ENCODE measurements at regions not wholly inside any gene's neighbourhood (a gene's known extent, or its start where the extent isn't known, plus 50 kb on each side); places are given as distances from the start of the nearest gene placed in this dataset.
"Not testable (repeated sequence)": the region's sequence is repeated elsewhere in the genome, so short reads cannot be mapped to it uniquely, and the experiment has no call there.

DNA sequence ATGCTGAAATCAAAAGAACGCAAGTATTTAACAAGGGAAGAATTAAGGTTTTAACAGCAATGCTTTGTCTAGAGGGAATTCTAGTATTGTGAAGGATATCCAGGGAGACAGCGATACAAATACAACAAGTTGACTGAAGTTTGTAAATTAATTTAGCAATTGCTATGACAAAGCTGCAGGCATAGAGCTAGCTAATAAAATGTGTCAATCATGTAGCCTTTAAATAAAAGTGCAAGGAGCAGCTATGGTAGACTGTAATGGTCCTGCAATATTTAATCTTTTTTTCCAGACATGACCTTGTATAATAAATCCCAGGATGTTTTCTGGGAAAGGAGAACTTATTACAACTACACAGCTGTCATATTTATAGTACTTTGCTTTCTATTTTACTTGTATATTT is 779.3 kb downstream of the SLITRK5 start:
- Histone ChIP-seq H3K4me1 (replicated peaks in 1 of 2) (no peaks in the 10 kb centered on the region), H3K27ac (no peak overlapping the region), H3K4me3 (no peak overlapping the region)
- 0 to 96% (median 67%) methylated on average over 1 to 2 of the region's 2 CpGs; no CpG with 5 or more reads in 1 of the 10 experiments for WGBS, 10 experiments
- in situ Hi-C loops (cut with MboI; ENCODE audit: low pct_unique_long_range_greater_than_20kb in 2 of 9, low sequenced_read_pairs in 9 of 9, unreplicated experiment in 9 of 9): no loop called here
- ATAC-seq (replicated peaks in 6 of 8): no peak

DNA sequence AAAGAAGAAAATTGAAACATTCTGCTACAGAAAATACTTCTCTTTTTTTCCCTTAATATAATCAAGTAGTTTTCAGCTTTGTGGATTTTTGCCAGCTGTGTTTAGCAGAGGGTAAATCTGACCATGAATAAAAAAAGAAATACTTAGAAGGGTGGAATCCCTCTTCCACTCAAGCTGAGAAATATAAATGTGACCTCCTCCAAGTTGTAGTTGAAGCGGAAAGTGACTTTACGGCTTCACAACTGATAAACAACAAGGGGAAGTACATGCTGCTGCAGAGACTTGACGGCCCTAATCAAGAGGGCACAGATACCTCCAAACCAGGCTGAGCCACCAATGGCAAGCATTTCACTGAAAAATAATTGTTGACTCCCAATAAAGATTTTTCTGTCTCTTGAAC is 785.0 kb downstream of the SLITRK5 start:
- Histone ChIP-seq H3K4me3 (no peak overlapping the region), H3K27ac (no peak overlapping the region), H3K4me1 (replicated peaks in 1 of 2) (no peaks in the 10 kb centered on the region)
- in situ Hi-C loops (cut with MboI; ENCODE audit: low pct_unique_long_range_greater_than_20kb in 2 of 9, low sequenced_read_pairs in 9 of 9, unreplicated experiment in 9 of 9): no loop called here
- WGBS, 10 experiments: 6 to 100% (median 78%) methylated on average over 1 to 3 of the region's 3 CpGs
- no peak for ATAC-seq (replicated peaks in 6 of 8)

DNA sequence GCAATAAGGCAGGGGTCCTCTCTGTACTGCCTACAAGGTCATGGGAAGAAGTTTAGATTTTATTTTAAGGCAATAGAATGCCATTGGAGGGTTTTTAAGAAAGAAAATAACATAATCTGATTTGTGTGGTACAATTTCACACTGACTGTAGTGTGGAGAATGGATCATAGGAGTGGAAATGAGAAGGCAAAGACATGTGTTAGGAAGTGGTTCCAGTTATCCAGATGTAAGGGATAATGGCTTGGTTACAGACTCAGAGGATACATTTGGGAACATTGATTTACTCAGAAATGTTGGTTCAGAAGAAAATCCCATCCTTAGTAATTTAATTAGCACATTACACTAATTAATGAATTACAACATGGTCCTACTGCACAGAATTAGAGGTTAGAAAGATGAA is 788.2 kb downstream of the SLITRK5 start:
- Histone ChIP-seq H3K4me1 (replicated peaks in 1 of 2) (no peaks in the 10 kb centered on the region), H3K27ac (no peak overlapping the region), H3K4me3 (no peak overlapping the region)
- in situ Hi-C loops (cut with MboI; ENCODE audit: low pct_unique_long_range_greater_than_20kb in 2 of 9, low sequenced_read_pairs in 9 of 9, unreplicated experiment in 9 of 9): no loop called here
- no peak for ATAC-seq (replicated peaks in 6 of 8)

DNA sequence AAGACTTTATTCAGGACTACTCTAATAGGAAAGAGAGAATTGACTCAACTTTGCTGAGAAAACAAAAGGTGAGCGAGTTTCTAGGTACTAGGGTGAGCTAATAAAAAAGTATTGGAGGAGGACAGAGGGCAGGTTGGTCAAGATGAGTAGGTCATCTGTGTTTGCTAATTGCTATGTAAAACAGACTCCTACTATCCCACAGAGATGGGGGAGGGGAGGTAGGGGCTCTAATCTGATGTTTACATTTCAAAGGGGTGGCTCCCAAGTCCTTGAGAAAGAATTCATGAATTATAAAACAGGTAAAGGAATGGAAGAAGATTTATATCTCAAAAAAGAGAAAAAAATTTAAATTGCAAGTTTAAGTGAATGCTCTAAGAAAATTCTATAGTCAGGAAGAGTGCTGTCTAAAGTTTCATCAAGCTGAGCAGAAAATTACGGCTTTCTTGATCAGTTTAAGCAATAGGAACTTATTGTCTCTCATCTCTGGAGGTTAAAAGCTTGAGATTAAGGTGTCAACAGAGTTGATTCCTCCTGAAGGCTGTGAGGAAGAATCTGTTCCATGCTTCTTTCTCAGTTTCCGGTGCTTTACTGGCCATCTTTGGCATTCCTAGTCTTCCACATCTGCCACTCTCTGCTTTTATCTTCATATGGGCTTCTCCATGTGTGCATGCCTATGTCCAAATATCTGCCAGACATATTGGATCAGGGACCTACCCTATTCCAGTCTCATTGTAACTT is 790.3 kb downstream of the SLITRK5 start:
- Histone ChIP-seq H3K27ac (no peak overlapping the region), H3K4me3 (no peak overlapping the region), H3K4me1 (replicated peaks in 1 of 2) (no peaks in the 10 kb centered on the region)
- no peak for ATAC-seq (replicated peaks in 6 of 8)
- WGBS, 10 experiments: 0 to 83% (median 65%) methylated on average over 1 to 3 of the region's 3 CpGs
- in situ Hi-C loops (cut with MboI; ENCODE audit: low pct_unique_long_range_greater_than_20kb in 2 of 9, low sequenced_read_pairs in 9 of 9, unreplicated experiment in 9 of 9): no loop called here

DNA sequence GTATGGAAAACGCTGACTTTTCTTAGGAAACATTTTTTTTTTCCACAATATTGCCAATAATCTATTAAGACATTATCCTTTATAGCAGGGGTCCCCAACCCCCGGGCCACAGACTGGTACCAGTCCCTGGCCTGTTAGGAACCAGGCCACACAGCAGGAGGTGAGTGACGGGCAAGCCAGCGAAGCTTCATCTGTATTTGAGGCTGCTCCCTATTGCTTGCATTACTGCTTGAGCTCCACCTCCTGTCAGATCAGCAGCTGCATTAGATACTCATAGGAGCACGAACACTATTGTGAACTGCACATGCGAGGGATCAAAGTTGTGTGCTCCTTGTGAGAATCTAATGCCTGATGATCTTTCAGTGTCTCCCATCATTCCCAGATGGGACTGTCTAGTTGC is 793.7 kb downstream of the SLITRK5 start:
- in situ Hi-C loops (cut with MboI; ENCODE audit: low pct_unique_long_range_greater_than_20kb in 2 of 9, low sequenced_read_pairs in 9 of 9, unreplicated experiment in 9 of 9): no loop called here
- Histone ChIP-seq H3K27ac (no peak overlapping the region), H3K4me1 (replicated peaks in 1 of 2) (no peaks in the 10 kb centered on the region), H3K4me3 (no peak overlapping the region)
- ATAC-seq (replicated peaks in 6 of 8): no peak
- 0 to 96% (median 87%) methylated on average over 1 to 6 of the region's 6 CpGs for WGBS, 10 experiments

DNA sequence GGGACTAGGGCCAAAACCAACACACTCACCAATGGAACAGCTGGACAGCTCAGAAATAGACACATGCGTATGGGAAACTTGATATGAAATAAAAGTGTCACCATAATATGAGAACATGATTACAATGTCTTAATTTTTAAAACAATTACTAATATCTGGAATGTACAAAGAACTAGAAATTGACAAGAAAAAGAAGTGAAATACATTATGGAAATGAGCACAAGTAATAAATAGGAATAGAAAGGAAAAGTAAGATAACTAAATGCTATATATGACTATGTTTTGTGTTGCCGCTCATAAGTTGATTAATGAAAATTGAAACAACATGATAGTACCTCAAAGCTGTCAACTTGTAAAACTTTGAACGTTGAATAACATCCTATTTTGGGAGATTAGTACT is 801.1 kb downstream of the SLITRK5 start:
- H3K4me3 ChIP-seq: no peak overlapping the region
- no peak overlapping the region for H3K27ac ChIP-seq
- ATAC-seq (replicated peaks in 6 of 8): no peak
- H3K4me1 ChIP-seq (replicated peaks in 1 of 2): no peaks in the 10 kb centered on the region
- WGBS, 10 experiments: 6 to 96% (median 80%) methylated on average over 2 to 3 of the region's 3 CpGs
- in situ Hi-C loops (cut with MboI; ENCODE audit: low pct_unique_long_range_greater_than_20kb in 2 of 9, low sequenced_read_pairs in 9 of 9, unreplicated experiment in 9 of 9): no loop called here

DNA sequence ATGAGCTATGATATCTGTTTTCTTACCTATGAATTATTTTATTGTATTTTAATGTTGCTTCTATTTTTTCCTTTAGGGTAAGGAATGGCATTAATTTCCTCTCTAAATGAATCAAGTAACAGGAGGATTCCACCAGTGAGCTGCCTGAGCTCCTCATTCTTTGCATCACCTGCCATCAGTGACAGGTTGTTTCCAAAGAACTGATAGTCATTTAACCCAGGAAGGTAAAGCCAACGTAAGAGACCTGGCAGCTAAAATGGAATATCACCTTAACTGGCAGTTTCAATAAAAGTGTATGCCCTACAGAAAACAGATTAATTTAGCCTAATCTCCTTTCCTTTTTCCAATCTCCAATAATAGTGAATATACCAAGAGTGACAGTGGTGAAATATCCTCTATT is 812.0 kb downstream of the SLITRK5 start:
- Histone ChIP-seq H3K4me1 (replicated peaks in 1 of 2) (no peaks in the 10 kb centered on the region), H3K27ac (no peak overlapping the region), H3K4me3 (no peak overlapping the region)
- in situ Hi-C loops (cut with MboI; ENCODE audit: low pct_unique_long_range_greater_than_20kb in 2 of 9, low sequenced_read_pairs in 9 of 9, unreplicated experiment in 9 of 9): no loop called here
- WGBS, 10 experiments: 0 to 100% (median 75%) methylated on average over 1 of the region's 1 CpG; no CpG with 5 or more reads in 5 of the 10 experiments
- ATAC-seq (replicated peaks in 6 of 8): no peak

DNA sequence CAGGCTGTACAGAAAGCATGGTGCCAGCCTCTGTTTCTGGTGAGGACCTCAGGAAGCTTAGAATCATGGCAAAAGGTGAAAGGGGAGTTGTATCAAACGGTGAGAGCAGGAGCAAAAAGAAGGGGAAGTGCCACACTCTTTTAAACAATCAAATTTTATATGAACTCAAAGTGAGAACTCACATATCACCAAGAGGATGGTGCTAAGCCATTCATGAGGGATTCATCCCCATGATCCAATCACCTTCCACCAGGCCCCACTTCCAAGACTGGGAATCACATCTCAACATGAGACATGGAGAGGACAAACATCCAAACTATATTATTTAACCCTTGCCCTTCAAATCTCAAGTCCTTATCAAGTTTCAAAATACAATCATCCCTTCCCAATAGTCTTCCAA is 836.7 kb downstream of the SLITRK5 start:
- no peak overlapping the region for H3K27ac ChIP-seq
- in situ Hi-C loops (cut with MboI; ENCODE audit: low pct_unique_long_range_greater_than_20kb in 2 of 9, low sequenced_read_pairs in 9 of 9, unreplicated experiment in 9 of 9): no loop called here

DNA sequence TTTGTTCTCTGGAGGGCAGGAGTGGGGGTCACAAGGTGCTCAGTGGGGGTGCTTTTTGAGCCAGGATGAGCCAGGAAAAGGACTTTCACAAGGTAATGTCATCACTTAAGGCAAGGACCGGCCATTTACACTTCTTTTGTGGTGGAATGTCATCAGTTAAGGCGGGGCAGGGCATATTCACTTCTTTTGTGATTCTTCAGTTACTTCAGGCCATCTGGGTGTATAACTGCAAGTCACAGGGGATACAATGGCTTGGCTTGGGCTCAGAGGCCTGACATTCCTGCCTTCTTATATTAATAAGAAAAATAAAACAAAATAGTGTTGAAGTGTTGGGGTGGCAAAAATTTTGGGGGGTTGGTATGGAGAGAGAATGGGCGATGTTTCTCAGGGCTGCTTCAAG is 841.8 kb downstream of the SLITRK5 start:
- 50 to 100% methylated on average over 1 of the region's 3 CpGs; no CpG with 5 or more reads in 8 of the 10 experiments for WGBS, 10 experiments
- ATAC-seq (replicated peaks in 6 of 8): not testable (repeated sequence)

More for the DNA sequence above, 836.7 kb downstream of the SLITRK5 start:
- H3K4me1 ChIP-seq (replicated peaks in 1 of 2): no peaks in the 10 kb centered on the region
- whole genome bisulfite sequencing, 10 experiments: 0 to 50% (median 35%) methylated on average over 1 of the region's 1 CpG; no CpG with 5 or more reads in 2 of the 10 experiments
- no peak for ATAC-seq (replicated peaks in 6 of 8)
- H3K4me3 ChIP-seq: no peak overlapping the region

DNA sequence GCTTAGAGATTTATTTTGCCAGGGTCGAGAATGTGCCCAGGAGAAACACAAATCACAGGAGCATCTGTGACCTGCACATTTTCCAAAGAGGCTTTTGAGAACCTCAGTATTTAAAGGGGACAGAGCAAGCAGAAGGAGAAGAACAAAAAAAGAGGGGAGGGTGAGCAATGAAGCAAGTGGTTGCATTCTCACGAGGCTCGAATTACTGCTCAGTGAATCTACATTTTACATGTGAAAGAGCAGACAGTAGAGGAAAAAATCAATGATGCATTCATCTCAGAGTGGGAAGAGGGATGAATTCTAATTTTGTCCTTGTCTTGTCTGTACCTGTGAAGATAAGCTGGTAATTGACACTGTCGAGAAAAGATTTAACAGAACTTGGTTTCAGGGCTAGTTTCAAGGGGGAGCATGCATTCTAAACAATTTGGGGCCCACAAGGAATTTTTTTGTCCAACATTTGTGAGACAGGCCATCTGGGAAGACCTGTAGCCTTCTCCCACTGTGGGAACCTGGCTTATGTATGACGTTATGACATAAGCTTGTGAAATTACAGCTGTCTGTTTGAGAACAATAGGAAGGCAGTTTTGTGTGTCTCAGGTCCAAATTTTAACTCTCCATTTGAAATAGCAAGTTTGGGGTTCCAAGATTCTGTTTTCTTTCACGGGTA is 855.1 kb downstream of the SLITRK5 start:
- in situ Hi-C loops (cut with MboI; ENCODE audit: low pct_unique_long_range_greater_than_20kb in 2 of 9, low sequenced_read_pairs in 9 of 9, unreplicated experiment in 9 of 9): no loop called here
- no peak overlapping the region for H3K4me3 ChIP-seq
- 0 to 61% (median 18%) methylated on average over 2 to 6 of the region's 6 CpGs; no CpG with 5 or more reads in 1 of the 10 experiments for WGBS, 10 experiments
- peaks cover 7% of the 10 kb centered on the region in 2 donors for H3K4me1 ChIP-seq (replicated peaks in 1 of 2)
- peak in 3 of 8 experiments; percentile 63 to 82 (median 78) for ATAC-seq (replicated peaks in 6 of 8)
- H3K27ac ChIP-seq: peak overlapping the region in 1 of 2 donors; percentile 65

More for the DNA sequence above, 841.8 kb downstream of the SLITRK5 start:
- H3K27ac ChIP-seq; in situ Hi-C loops (cut with MboI; ENCODE audit: low pct_unique_long_range_greater_than_20kb in 2 of 9, low sequenced_read_pairs in 9 of 9, unreplicated experiment in 9 of 9); H3K4me1 ChIP-seq (replicated peaks in 1 of 2); H3K4me3 ChIP-seq: not testable (repeated sequence)

DNA sequence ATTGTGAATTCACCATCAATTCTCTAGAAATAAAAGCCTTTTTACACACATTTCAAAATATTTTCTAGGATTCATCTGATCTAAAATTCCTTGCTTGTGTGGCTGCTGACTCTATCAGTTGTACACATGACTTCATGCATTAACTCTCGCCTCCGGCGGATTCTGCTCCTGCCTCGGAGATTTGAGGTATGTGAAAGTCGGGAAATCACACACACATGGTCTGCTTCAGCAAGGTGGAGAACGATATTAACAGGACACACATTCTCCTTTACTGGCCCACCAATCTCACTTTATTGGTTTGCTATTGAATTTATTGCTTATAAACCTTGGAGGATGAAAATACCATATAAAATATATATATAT is 855.7 kb downstream of the SLITRK5 start:
- WGBS, 10 experiments: 8 to 98% (median 90%) methylated on average over 3 to 6 of the region's 6 CpGs; no CpG with 5 or more reads in 2 of the 10 experiments
- H3K4me1 ChIP-seq (replicated peaks in 1 of 2): peaks cover 7% of the 10 kb centered on the region in 2 donors
- H3K4me3 ChIP-seq: no peak overlapping the region
- in situ Hi-C loops (cut with MboI; ENCODE audit: low pct_unique_long_range_greater_than_20kb in 2 of 9, low sequenced_read_pairs in 9 of 9, unreplicated experiment in 9 of 9): no loop called here
- peak overlapping the region in 1 of 2 donors; percentile 65 for H3K27ac ChIP-seq
- no peak for ATAC-seq (replicated peaks in 6 of 8)

DNA sequence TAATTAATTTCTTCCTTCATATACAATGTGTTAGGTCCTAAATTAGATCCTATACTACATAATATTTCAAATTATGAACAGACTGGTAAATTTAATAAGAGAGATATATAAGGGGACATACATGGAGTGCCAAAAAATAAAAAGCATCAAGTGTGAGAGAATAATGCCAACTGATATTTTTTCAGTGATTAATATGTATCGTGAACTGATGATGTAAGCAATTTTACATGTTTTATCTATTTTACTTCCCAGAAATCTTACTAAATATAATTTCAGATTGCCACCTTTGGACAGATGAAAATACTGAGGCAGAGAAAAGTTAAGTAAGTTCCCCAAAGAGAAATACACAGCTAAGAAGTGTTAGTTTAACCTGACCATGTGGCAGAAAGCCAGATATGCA is 870.8 kb downstream of the SLITRK5 start:
- ATAC-seq (replicated peaks in 6 of 8): no peak
- in situ Hi-C loops (cut with MboI; ENCODE audit: low pct_unique_long_range_greater_than_20kb in 2 of 9, low sequenced_read_pairs in 9 of 9, unreplicated experiment in 9 of 9): no loop called here
- Histone ChIP-seq H3K27ac (no peak overlapping the region), H3K4me3 (no peak overlapping the region), H3K4me1 (replicated peaks in 1 of 2) (no peaks in the 10 kb centered on the region)
- 0 to 100% (median 85%) methylated on average over 1 of the region's 1 CpG; no CpG with 5 or more reads in 1 of the 10 experiments for WGBS, 10 experiments

DNA sequence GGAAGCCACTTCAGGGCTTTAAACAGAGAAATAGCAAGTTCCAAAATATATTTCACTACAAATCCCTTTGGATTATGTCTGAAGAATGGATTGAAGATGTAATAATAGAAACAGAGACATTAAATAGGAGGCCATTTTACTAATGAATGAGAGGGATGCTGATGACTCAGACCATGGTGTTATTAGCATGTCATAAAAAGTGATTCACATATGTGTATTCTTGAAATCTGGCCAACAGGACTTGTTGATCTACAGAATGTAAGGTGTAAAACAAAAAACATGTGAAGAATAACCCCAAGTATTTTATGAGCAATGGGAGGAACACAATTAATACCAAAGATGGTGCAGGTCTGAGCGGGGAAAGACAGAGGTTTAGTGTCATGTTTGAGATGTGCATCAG is 873.7 kb downstream of the SLITRK5 start:
- 0 to 100% (median 67%) methylated on average over 1 of the region's 1 CpG; no CpG with 5 or more reads in 5 of the 10 experiments for WGBS, 10 experiments
- no peaks in the 10 kb centered on the region for H3K4me1 ChIP-seq (replicated peaks in 1 of 2)
- no peak overlapping the region for H3K4me3 ChIP-seq
- in situ Hi-C loops (cut with MboI; ENCODE audit: low pct_unique_long_range_greater_than_20kb in 2 of 9, low sequenced_read_pairs in 9 of 9, unreplicated experiment in 9 of 9): no loop called here
- no peak overlapping the region for H3K27ac ChIP-seq
- no peak for ATAC-seq (replicated peaks in 6 of 8)

DNA sequence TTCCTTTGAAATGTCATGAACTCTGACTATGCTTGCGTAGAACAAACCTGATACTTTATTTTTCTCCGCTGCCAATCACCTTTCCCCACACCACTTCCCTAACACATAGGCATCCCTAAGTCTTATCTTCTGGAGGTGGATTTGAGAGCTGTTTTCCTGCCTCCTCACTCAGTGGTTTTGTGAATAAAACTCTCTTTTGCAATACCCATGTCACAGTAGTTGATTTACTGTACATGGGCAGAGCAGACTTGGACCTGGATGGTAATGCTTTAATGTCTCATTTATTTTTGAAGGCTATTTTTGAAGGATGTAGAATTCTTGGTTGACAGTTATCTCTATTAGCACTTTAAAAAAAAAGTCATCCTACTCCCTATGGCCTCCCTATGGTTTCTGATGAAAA is 881.8 kb downstream of the SLITRK5 start:
- no peak overlapping the region for H3K27ac ChIP-seq
- H3K4me1 ChIP-seq (replicated peaks in 1 of 2): no peaks in the 10 kb centered on the region
- WGBS, 10 experiments: 20 to 100% (median 92%) methylated on average over 1 to 2 of the region's 2 CpGs; no CpG with 5 or more reads in 1 of the 10 experiments
- no peak for ATAC-seq (replicated peaks in 6 of 8)
- in situ Hi-C loops (cut with MboI; ENCODE audit: low pct_unique_long_range_greater_than_20kb in 2 of 9, low sequenced_read_pairs in 9 of 9, unreplicated experiment in 9 of 9): no loop called here
- no peak overlapping the region for H3K4me3 ChIP-seq
